H1 (cell line): ENCODE measurements at regions not wholly inside any gene's neighbourhood (a gene's known extent, or its start where the extent isn't known, plus 50 kb on each side); places are given as distances from the start of the nearest gene placed in this dataset.

Experiments
- CTCF ChIA-PET: fragments of 300-600 bp; sonication (Branson Sonifier 250); formaldehyde crosslinking; loops from one replicate; lab custom pipeline; 2021; ENCODE audit not compliant: partially characterized antibody; lab: Charles Lee
- POLR2A ChIA-PET: fragments of 300-600 bp; sonication (Branson Sonifier 250); formaldehyde crosslinking; loops from one replicate; lab custom pipeline; 2021; ENCODE audit warnings: inconsistent platforms; ENCODE audit not compliant: partially characterized antibody; lab: Charles Lee
- DNase-seq, 2 experiments: peaks; one replicate each; pipeline versions ENCODE4 v3.0.0 to v3.0.0-alpha.2; 2010 to 2022; ENCODE audit warnings: low spot score in 2 of 2, low read depth in 1 of 2, mixed read lengths in 1 of 2
- FAIRE-seq: peaks from 2 replicates; lab custom pipeline; 2011; peaks lifted over from hg19 to GRCh38; lab: Jason Lieb, UNC
- H2AFZ ChIP-seq: 2 replicates; pipeline ENCODE4 v1.8.1; 2012; ENCODE audit warnings: low read length, inconsistent platforms
- H2AK5ac ChIP-seq: 2 replicates; pipeline ENCODE4 v1.6.1; 2013; ENCODE audit warnings: low read depth, low read length
- H2BK120ac ChIP-seq: replicated peaks from 2 replicates; pipeline ENCODE3; 2013; ENCODE audit warnings: low read depth, low read length, inconsistent platforms
- H2BK12ac ChIP-seq: 2 replicates; pipeline ENCODE4 v1.6.1; 2013; ENCODE audit warnings: low read depth, low read length
- H2BK15ac ChIP-seq: 2 replicates; pipeline ENCODE4 v1.6.1; 2013; ENCODE audit warnings: low read length
- H2BK20ac ChIP-seq: 2 replicates; pipeline ENCODE4 v1.6.1; 2013; ENCODE audit warnings: low read length
- H2BK5ac ChIP-seq: 2 replicates; pipeline ENCODE4 v1.6.1; 2013; ENCODE audit warnings: low read depth, low read length
- H3K14ac ChIP-seq: 2 replicates; pipeline ENCODE4 v1.6.1; 2013; ENCODE audit warnings: inconsistent platforms; ENCODE audit not compliant: insufficient read length
- H3K18ac ChIP-seq: 2 replicates; pipeline ENCODE4 v1.6.1; 2013; ENCODE audit warnings: low read length; ENCODE audit errors: extremely low read depth
- H3K23ac ChIP-seq: 2 replicates; pipeline ENCODE4 v1.6.1; 2013; ENCODE audit warnings: inconsistent platforms; ENCODE audit not compliant: insufficient read length
- H3K23me2 ChIP-seq: 2 replicates; pipeline ENCODE4 v1.6.1; 2013; ENCODE audit warnings: low read depth, low read length
- H3K27ac ChIP-seq: 2 replicates; pipeline ENCODE4 v1.6.1; 2011; ENCODE audit warnings: low read depth, low read length, inconsistent platforms
- H3K27me3 ChIP-seq, 4 experiments: replicated peaks in 1 of 4; 1 replicate in 1 of 4; 2 replicates in 3 of 4; pipeline versions ENCODE4 v1.6.1 to v1.8.1; 2011 to 2013; ENCODE audit warnings: low read length in 3 of 4, mild to moderate bottlenecking in 3 of 4, inconsistent platforms in 2 of 4, mixed read lengths in 2 of 4, moderate library complexity in 1 of 4; ENCODE audit not compliant: control insufficient read depth in 3 of 4, insufficient read depth in 3 of 4; ENCODE audit errors: extremely low read depth in 1 of 4
- H3K36me3 ChIP-seq, 4 experiments: 2 replicates each; pipeline versions ENCODE4 v1.6.1 to v1.8.1; 2011 to 2013; ENCODE audit warnings: mild to moderate bottlenecking in 4 of 4, low read length in 3 of 4, moderate library complexity in 2 of 4, control low read depth in 1 of 4, inconsistent platforms in 1 of 4; ENCODE audit not compliant: insufficient read depth in 4 of 4, control insufficient read depth in 2 of 4
- H3K4ac ChIP-seq: replicated peaks from 2 replicates; pipeline ENCODE3; 2013; ENCODE audit warnings: low read length, low read depth, mixed read lengths, inconsistent platforms; ENCODE audit not compliant: insufficient read length
- H3K4me1 ChIP-seq, 4 experiments: replicated peaks in 1 of 4; 1 replicate in 1 of 4; 2 replicates in 3 of 4; pipeline versions ENCODE4 v1.6.1 to v1.8.1; 2011 to 2013; ENCODE audit warnings: low read length in 3 of 4, inconsistent platforms in 2 of 4, mixed read lengths in 1 of 4; ENCODE audit not compliant: insufficient read depth in 4 of 4, control insufficient read depth in 3 of 4
- H3K4me2 ChIP-seq, 2 experiments: 2 replicates each; pipeline versions ENCODE4 v1.6.1 to v1.8.1; 2011 to 2013; ENCODE audit warnings: low read depth in 2 of 2, low read length in 2 of 2, control low read depth in 1 of 2, inconsistent platforms in 1 of 2, mild to moderate bottlenecking in 1 of 2; ENCODE audit not compliant: insufficient read depth in 1 of 2
- H3K4me3 ChIP-seq, 4 experiments: fragments of 200-600, 300-600 bp in 1 of 4; sonication (generic), shearing (Covaris generic), sonication (Bioruptor Twin) in 1 of 4; 2 replicates each; pipeline versions ENCODE4 v1.5.1 to v1.8.1; 2011 to 2016; ENCODE audit warnings: low read length in 4 of 4, low read depth in 3 of 4, control low read depth in 2 of 4, inconsistent platforms in 2 of 4, mild to moderate bottlenecking in 2 of 4, mixed read lengths in 1 of 4, moderate library complexity in 1 of 4; ENCODE audit not compliant: insufficient read depth in 2 of 4; ENCODE audit errors: extremely low read depth in 1 of 4
- H3K56ac ChIP-seq: replicated peaks from 2 replicates; pipeline ENCODE3; 2013; ENCODE audit warnings: low read depth, mild to moderate bottlenecking, mixed read lengths, low read length, inconsistent platforms; ENCODE audit not compliant: insufficient read length
- H3K79me1 ChIP-seq: 2 replicates; pipeline ENCODE4 v1.6.1; 2013; ENCODE audit warnings: low read depth, low read length, control low read depth
- H3K79me2 ChIP-seq, 2 experiments: 2 replicates each; pipeline versions ENCODE4 v1.6.1 to v1.8.1; 2012 to 2013; ENCODE audit warnings: low read length in 2 of 2, mild to moderate bottlenecking in 2 of 2, inconsistent platforms in 1 of 2; ENCODE audit not compliant: insufficient read depth in 2 of 2, control insufficient read depth in 1 of 2
- H3K9ac ChIP-seq, 4 experiments: replicated peaks in 1 of 4; 1 replicate in 1 of 4; 2 replicates in 3 of 4; pipeline versions ENCODE4 v1.6.1 to v1.8.1; 2011 to 2013; ENCODE audit warnings: low read depth in 3 of 4, low read length in 3 of 4, control low read depth in 2 of 4, mild to moderate bottlenecking in 2 of 4, moderate library complexity in 2 of 4, inconsistent platforms in 1 of 4; ENCODE audit errors: extremely low read depth in 1 of 4
- H3K9me3 ChIP-seq, 2 experiments: 2 replicates each; pipeline versions ENCODE4 v1.6.1 to v1.8.1; 2012 to 2013; ENCODE audit warnings: mild to moderate bottlenecking in 2 of 2, moderate library complexity in 2 of 2, control low read depth in 1 of 2, inconsistent platforms in 1 of 2, low read depth in 1 of 2, low read length in 1 of 2, mixed read lengths in 1 of 2; ENCODE audit not compliant: insufficient read depth in 2 of 2
- H4K20me1 ChIP-seq, 2 experiments: replicated peaks in 1 of 2; 2 replicates each; pipeline versions ENCODE3 to v1.8.1; 2011 to 2013; ENCODE audit warnings: inconsistent platforms in 2 of 2, low read length in 2 of 2, mild to moderate bottlenecking in 1 of 2; ENCODE audit not compliant: insufficient read depth in 2 of 2, control insufficient read depth in 1 of 2
- H4K5ac ChIP-seq: 2 replicates; pipeline ENCODE4 v1.6.1; 2013; ENCODE audit warnings: low read length, low read depth, mixed read lengths, inconsistent platforms; ENCODE audit not compliant: insufficient read length
- H4K8ac ChIP-seq: 2 replicates; pipeline ENCODE4 v1.8.0; 2013; ENCODE audit warnings: mild to moderate bottlenecking, moderate library complexity, low read length, inconsistent platforms; ENCODE audit not compliant: insufficient read depth; ENCODE audit errors: extremely low read depth
- H4K91ac ChIP-seq: replicated peaks from 2 replicates; pipeline ENCODE3; 2013; ENCODE audit warnings: low read length, mixed read lengths, inconsistent platforms; ENCODE audit not compliant: insufficient read length
- CTBP2 ChIP-seq: IDR thresholded peaks from 2 replicates; pipeline ENCODE4 v1.7.0; 2011; ENCODE audit warnings: borderline replicate concordance, mild to moderate bottlenecking, moderate library complexity, mixed read lengths, low read length; ENCODE audit not compliant: insufficient read depth, insufficient read length
- WGBS, 2 experiments: shearing (Covaris generic) in 1 of 2; methylation state at CpG; one replicate each; pipeline versions ENCODE4 v1.1.6 to v1.1.7; 2013 to 2015; ENCODE audit warnings: low lambda C conversion rate in 2 of 2, mixed read lengths in 2 of 2, inconsistent platforms in 1 of 2, low coverage in 1 of 2, missing lambda C conversion rate in 1 of 2; ENCODE audit not compliant: insufficient replicate concordance in 2 of 2, insufficient coverage in 1 of 2, insufficient read length in 1 of 2; ENCODE audit errors: extremely low coverage in 1 of 2, missing lambda C conversion rate in 1 of 2; 5-methylcytosine and 5-hydroxymethylcytosine counted together

- Histone ChIP-seq H2BK15ac (no peak overlapping the region), H3K79me1 (no peaks in the 10 kb centered on the region), H2AK5ac (no peak overlapping the region), H3K79me2 (no peaks in the 10 kb centered on the region), H4K91ac (no peak overlapping the region), H2BK12ac (no peak overlapping the region), H4K8ac (no peak overlapping the region), H3K4me2 (no peak overlapping the region), H3K27ac (no peak overlapping the region), H3K14ac (no peak overlapping the region), H3K18ac (no peak overlapping the region), H4K20me1 (no peaks in the 10 kb centered on the region), H3K4me1 (no peaks in the 10 kb centered on the region), H3K9me3 (no peaks in the 10 kb centered on the region), H3K27me3 (no peaks in the 10 kb centered on the region), H3K4ac (no peak overlapping the region), H3K9ac (no peak overlapping the region), H3K36me3 (no peaks in the 10 kb centered on the region), H3K56ac (no peak overlapping the region), H2BK5ac (no peak overlapping the region), H4K5ac (no peak overlapping the region), H3K4me3 (no peak overlapping the region), H2BK120ac (no peak overlapping the region), H3K23me2 (no peaks in the 10 kb centered on the region), H2BK20ac (no peak overlapping the region), H2AFZ (no peak overlapping the region), H3K23ac (no peak overlapping the region)
- 91% methylated on average over 1 of the region's 1 CpG; no CpG with 5 or more reads in 1 of the 2 experiments for WGBS, 2 experiments
- ChIA-PET CTCF (interaction anchor here (0.9 kb wide), 1 partner anchor 52 kb away, joined by 3 read pairs; no protein-coding TSS in a partner anchor), POLR2A (interaction anchor here (1.3 kb wide), 1 partner anchor 14 kb away, joined by 3 read pairs; no protein-coding TSS in a partner anchor)
- FAIRE-seq (no peak), DNase-seq (no peak)
- no peak for TF ChIP-seq CTBP2
Observed at GRCh38 chr3:34207806-34208205, 409.4 kb downstream of the PDCD6IP start.
